ENCODE measurements at regions not wholly inside any gene's neighbourhood (a gene's known extent, or its start where the extent isn't known, plus 50 kb on each side); places are given as distances from the start of the nearest gene placed in this dataset.

DNA sequence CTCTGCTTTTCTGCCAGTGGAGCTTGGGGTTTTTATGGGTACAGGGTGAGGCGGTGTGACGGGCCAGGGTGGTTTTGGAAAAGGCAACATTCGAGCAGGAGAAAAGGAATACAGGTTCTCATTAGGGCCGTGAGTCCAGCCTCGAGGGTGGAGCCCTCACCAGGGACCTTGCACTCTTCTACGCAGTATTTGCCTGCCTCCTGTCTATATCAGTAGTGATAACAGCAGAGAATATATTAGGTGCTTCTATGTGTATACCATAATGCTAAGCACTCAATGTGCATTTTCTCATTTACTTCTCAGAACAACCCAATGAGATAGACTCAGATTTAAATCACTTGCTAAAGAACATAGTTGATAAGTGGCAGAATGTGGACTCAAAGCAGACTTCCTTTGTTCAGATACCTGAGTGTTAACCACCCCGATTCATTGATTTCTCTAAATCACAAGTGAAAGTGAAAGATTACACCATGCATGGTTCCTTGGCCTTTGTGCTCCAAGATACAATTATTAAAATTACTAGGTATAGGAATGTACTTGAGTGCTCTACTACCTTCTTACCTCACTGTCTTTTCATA, 403.9 kb downstream of the PCDH7 start:
- BruUV-seq (replicated peaks): no TSS peak
- intact Hi-C loops (cut with micrococcal nuclease; ENCODE audit: unreplicated experiment): no loop called here
- CTCF ChIA-PET (ENCODE audit: unreplicated experiment): no interaction called here

DNA sequence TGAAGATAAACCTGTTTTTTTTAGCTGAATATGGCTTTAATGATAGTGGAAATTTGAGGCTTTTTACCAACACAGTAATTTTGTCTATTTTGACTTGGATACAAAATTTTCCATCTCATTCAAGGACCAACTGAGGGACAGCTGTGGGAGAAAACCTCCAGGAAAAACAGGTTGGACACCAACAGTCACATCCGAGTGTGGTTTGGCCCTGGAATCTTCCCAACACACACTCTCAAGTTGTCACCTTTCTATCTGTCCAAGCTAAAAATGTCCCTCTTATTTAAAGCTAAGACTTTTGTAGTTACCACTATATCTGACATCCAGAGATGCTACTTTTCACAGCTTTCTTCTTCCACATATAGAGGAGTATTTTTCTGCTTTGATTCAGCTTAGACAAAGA, 404.9 kb downstream of the PCDH7 start:
- ChIA-PET POLR2A (no interaction called here), CTCF (ENCODE audit: unreplicated experiment) (no interaction called here)
- Histone ChIP-seq H4K20me1 (ENCODE audit: insufficient read depth, low read length) (no peaks in the 10 kb centered on the region), H3K9me3 (ENCODE audit: low read length) (no peaks in the 10 kb centered on the region), H2AFZ (ENCODE audit: low read length) (no peak overlapping the region), H3K79me2 (ENCODE audit: insufficient read depth, low read depth, low read length) (no peaks in the 10 kb centered on the region), H3K27ac (ENCODE audit: low read depth, low read length, poor library complexity, severe bottlenecking) (no peak overlapping the region), H3K4me3 (ENCODE audit: low read depth, low read length, poor library complexity, severe bottlenecking) (no peak overlapping the region), H3K9me2 (ENCODE audit: insufficient read depth, low read length) (no peaks in the 10 kb centered on the region), H3K4me1 (ENCODE audit: insufficient read depth, low read length, poor library complexity, severe bottlenecking) (no peaks in the 10 kb centered on the region), H3K4me2 (ENCODE audit: low read length) (no peak overlapping the region), H3K36me3 (ENCODE audit: insufficient read depth, low read length) (no peaks in the 10 kb centered on the region)
- intact Hi-C loops (cut with micrococcal nuclease; ENCODE audit: unreplicated experiment): no loop called here
- DNase-seq (ENCODE audit: low spot score): no peak
- TF ChIP-seq, protein P1, sequence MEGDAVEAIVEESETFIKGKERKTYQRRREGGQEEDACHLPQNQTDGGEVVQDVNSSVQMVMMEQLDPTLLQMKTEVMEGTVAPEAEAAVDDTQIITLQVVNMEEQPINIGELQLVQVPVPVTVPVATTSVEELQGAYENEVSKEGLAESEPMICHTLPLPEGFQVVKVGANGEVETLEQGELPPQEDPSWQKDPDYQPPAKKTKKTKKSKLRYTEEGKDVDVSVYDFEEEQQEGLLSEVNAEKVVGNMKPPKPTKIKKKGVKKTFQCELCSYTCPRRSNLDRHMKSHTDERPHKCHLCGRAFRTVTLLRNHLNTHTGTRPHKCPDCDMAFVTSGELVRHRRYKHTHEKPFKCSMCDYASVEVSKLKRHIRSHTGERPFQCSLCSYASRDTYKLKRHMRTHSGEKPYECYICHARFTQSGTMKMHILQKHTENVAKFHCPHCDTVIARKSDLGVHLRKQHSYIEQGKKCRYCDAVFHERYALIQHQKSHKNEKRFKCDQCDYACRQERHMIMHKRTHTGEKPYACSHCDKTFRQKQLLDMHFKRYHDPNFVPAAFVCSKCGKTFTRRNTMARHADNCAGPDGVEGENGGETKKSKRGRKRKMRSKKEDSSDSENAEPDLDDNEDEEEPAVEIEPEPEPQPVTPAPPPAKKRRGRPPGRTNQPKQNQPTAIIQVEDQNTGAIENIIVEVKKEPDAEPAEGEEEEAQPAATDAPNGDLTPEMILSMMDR (conservative IDR thresholded peaks at IDR 0.05; ENCODE audit: low read length): no peak
- TF ChIP-seq EZH2phosphoT487 (IDR thresholded peaks at IDR 0.05; ENCODE audit: borderline replicate concordance, low read depth, low read length): no peak
- no TSS peak for BruUV-seq (replicated peaks)

More for the DNA sequence above, 403.9 kb downstream of the PCDH7 start:
- Histone ChIP-seq H3K4me1 (ENCODE audit: insufficient read depth, low read length, poor library complexity, severe bottlenecking) (no peaks in the 10 kb centered on the region), H3K27ac (ENCODE audit: low read depth, low read length, poor library complexity, severe bottlenecking) (no peak overlapping the region), H3K79me2 (ENCODE audit: insufficient read depth, low read depth, low read length) (no peaks in the 10 kb centered on the region), H3K4me2 (ENCODE audit: low read length) (no peak overlapping the region), H4K20me1 (ENCODE audit: insufficient read depth, low read length) (no peaks in the 10 kb centered on the region), H3K4me3 (ENCODE audit: low read depth, low read length, poor library complexity, severe bottlenecking) (no peak overlapping the region), H3K36me3 (ENCODE audit: insufficient read depth, low read length) (no peaks in the 10 kb centered on the region), H3K9me3 (ENCODE audit: low read length) (no peaks in the 10 kb centered on the region), H3K9me2 (ENCODE audit: insufficient read depth, low read length) (no peaks in the 10 kb centered on the region), H2AFZ (ENCODE audit: low read length) (no peak overlapping the region)
- TF ChIP-seq, protein P1 (conservative IDR thresholded peaks at IDR 0.05; ENCODE audit: low read length): no peak
- TF ChIP-seq EZH2phosphoT487 (IDR thresholded peaks at IDR 0.05; ENCODE audit: borderline replicate concordance, low read depth, low read length): no peak
- DNase-seq (ENCODE audit: low spot score): no peak
- POLR2A ChIA-PET: no interaction called here

DNA sequence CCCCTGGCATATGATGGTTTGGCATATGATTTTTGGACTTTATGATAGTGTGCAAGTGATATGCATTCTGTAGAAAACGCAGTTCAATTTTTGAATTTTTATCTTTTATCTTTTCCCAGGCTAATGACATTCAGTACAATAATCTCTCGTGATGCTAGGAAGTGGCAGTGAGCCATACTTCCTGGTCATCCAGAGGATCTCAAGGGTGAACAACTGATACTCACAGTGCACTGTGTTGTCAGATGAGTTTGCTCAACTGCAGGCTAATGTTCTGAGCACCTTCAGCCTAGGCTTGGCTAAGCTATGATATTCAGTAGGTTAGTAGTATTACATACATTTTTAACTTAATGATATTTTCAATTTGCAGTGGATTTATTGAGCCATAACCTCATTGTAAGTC, 405.3 kb downstream of the PCDH7 start:
- TF ChIP-seq, protein P1 (conservative IDR thresholded peaks at IDR 0.05; ENCODE audit: low read length): no peak
- no peak for TF ChIP-seq EZH2phosphoT487 (IDR thresholded peaks at IDR 0.05; ENCODE audit: borderline replicate concordance, low read depth, low read length)
- BruUV-seq (replicated peaks): no TSS peak
- DNase-seq (ENCODE audit: low spot score): no peak
- Histone ChIP-seq H2AFZ (ENCODE audit: low read length) (no peak overlapping the region), H3K9me2 (ENCODE audit: insufficient read depth, low read length) (no peaks in the 10 kb centered on the region), H3K4me1 (ENCODE audit: insufficient read depth, low read length, poor library complexity, severe bottlenecking) (no peaks in the 10 kb centered on the region), H4K20me1 (ENCODE audit: insufficient read depth, low read length) (no peaks in the 10 kb centered on the region), H3K27ac (ENCODE audit: low read depth, low read length, poor library complexity, severe bottlenecking) (no peak overlapping the region), H3K79me2 (ENCODE audit: insufficient read depth, low read depth, low read length) (no peaks in the 10 kb centered on the region), H3K9me3 (ENCODE audit: low read length) (no peaks in the 10 kb centered on the region), H3K36me3 (ENCODE audit: insufficient read depth, low read length) (no peaks in the 10 kb centered on the region), H3K4me3 (ENCODE audit: low read depth, low read length, poor library complexity, severe bottlenecking) (no peak overlapping the region), H3K4me2 (ENCODE audit: low read length) (no peak overlapping the region)
- intact Hi-C loops (cut with micrococcal nuclease; ENCODE audit: unreplicated experiment): no loop called here
- CTCF ChIA-PET (ENCODE audit: unreplicated experiment): no interaction called here
- POLR2A ChIA-PET: no interaction called here
